GM12864 (cell line): ENCODE measurements at regions not wholly inside any gene's neighbourhood (a gene's known extent, or its start where the extent isn't known, plus 50 kb on each side); places are given as distances from the start of the nearest gene placed in this dataset.

Experiments
- DNase-seq: peaks from one replicate; pipeline ENCODE4 v3.0.0-alpha.2; 2011; ENCODE audit warnings: low read depth
- H3K4me3 ChIP-seq: 2 replicates; pipeline ENCODE4 v1.5.1; 2011; ENCODE audit warnings: mild to moderate bottlenecking, low read depth, low read length, control low read depth
- TF ChIP-seq, protein P1 (sequence below): IDR thresholded peaks from 2 replicates; pipeline ENCODE4 v1.5.1; 2011; ENCODE audit warnings: low read depth, mild to moderate bottlenecking, moderate library complexity, low read length, control low read depth, inconsistent platforms; ENCODE audit errors: missing control alignments

DNA sequence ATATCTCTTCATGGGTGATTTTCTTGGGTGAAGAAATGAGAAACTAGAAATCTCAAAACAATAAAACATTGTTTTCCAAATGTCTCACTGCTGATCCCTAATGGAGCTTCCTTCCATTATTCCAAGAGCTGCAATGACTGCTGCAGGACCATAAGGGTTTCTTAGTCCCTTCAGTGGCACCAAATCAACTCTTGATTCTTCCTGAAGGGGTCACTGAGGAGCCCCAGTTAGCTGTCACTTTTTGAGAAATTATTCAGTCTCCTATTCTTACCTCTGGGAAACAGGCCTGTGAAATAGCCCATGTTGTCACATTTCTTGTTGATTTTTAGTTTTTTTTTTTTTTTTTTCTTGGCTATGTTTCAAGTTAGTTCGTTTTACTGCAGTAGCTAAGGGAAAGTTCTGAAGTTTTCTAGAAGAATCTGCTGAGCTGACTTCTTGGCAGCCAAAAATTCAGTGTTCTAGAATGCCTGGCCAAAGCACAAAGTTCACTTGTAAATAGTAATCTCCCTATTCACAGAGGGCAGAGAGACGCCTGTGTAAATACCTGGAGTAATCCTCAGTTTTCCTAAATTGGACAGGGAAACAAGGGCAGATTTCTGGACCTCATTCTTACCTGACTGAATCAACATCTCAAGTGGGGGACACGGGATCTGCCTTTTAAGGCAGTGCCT lies 480.0 kb downstream of the RIT2 start:
- TF ChIP-seq, protein P1, sequence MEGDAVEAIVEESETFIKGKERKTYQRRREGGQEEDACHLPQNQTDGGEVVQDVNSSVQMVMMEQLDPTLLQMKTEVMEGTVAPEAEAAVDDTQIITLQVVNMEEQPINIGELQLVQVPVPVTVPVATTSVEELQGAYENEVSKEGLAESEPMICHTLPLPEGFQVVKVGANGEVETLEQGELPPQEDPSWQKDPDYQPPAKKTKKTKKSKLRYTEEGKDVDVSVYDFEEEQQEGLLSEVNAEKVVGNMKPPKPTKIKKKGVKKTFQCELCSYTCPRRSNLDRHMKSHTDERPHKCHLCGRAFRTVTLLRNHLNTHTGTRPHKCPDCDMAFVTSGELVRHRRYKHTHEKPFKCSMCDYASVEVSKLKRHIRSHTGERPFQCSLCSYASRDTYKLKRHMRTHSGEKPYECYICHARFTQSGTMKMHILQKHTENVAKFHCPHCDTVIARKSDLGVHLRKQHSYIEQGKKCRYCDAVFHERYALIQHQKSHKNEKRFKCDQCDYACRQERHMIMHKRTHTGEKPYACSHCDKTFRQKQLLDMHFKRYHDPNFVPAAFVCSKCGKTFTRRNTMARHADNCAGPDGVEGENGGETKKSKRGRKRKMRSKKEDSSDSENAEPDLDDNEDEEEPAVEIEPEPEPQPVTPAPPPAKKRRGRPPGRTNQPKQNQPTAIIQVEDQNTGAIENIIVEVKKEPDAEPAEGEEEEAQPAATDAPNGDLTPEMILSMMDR: no peak
- no peak overlapping the region for H3K4me3 ChIP-seq
- no peak for DNase-seq

DNA sequence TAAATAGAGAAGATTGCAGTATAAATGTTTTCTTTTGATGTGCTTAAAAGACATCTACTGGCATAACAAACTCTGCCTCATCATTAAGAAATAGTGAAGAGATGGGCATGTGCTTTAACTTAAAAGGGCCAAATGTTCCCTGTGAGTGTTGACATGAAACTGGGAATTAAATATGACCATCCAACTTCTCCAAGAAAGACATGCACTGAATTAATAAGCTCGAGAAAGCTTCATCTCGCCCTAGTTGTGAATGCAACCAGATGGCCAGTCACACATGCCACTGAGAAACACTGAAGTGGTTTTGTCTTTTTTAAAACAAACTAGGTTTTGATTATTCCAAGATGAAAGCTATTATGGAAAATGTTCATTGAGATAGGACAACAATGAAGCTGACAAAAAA lies 479.2 kb downstream of the RIT2 start:
- TF ChIP-seq, protein P1: no peak
- DNase-seq: no peak
- no peak overlapping the region for H3K4me3 ChIP-seq

DNA sequence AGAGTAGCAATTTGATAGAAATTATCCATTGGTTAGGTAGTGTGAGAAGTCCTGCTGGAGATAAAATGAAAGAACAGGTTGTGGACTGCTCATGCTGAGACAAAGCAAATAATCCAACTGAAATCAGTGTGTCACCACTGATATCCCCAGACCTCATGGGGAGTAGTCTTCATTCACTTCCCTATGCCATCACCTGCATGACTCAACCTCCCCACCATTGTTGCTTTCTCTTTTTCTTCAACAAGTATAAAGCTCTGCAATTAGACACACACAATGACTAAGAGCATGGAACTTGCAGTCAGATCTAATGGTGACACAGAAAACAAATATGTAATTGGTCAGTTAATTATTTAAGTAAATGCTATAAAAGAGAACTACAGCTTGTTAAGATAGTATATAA lies 475.3 kb downstream of the RIT2 start:
- DNase-seq: no peak
- TF ChIP-seq, protein P1: no peak
- no peak overlapping the region for H3K4me3 ChIP-seq

DNA sequence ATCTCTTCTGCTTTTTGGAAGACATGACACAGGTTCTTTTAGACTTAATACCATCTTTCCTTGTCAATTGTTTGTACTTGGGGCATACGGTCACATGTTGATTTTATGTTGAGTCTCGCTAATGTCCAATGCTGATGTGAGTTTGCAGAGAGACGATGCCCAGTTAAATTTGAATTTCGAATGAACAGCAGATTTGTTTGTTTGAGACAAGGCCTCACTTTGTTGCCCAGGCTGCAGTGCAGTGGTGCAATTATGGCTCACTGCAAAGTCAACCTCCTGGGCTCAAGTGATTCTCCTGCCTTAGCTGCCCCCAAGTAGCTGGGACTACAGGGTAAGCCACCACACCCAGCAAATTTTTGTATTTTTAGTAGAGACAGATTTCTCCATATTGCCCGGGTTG lies 473.5 kb downstream of the RIT2 start:
- DNase-seq: no peak
- TF ChIP-seq, protein P1: no peak
- no peak overlapping the region for H3K4me3 ChIP-seq

DNA sequence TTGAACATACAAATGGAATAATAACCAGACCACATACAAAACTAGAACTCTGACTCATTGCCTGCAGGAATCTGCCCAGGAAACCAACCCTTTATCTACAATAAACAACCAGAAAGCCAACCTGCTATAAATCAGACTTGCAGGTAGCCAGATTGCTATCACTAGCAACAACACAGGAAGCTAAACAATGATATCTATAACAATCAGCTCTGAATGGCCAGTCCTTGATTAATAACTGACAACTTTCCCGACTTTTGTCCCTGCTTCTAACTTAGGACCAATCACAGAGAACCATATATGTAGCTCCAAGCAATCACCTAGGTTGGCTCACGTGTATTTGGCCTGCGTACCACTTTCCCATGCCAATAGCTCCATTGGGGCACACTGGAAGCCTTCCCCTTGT lies 470.8 kb downstream of the RIT2 start:
- H3K4me3 ChIP-seq: no peak overlapping the region
- no peak for DNase-seq
- TF ChIP-seq, protein P1: no peak

DNA sequence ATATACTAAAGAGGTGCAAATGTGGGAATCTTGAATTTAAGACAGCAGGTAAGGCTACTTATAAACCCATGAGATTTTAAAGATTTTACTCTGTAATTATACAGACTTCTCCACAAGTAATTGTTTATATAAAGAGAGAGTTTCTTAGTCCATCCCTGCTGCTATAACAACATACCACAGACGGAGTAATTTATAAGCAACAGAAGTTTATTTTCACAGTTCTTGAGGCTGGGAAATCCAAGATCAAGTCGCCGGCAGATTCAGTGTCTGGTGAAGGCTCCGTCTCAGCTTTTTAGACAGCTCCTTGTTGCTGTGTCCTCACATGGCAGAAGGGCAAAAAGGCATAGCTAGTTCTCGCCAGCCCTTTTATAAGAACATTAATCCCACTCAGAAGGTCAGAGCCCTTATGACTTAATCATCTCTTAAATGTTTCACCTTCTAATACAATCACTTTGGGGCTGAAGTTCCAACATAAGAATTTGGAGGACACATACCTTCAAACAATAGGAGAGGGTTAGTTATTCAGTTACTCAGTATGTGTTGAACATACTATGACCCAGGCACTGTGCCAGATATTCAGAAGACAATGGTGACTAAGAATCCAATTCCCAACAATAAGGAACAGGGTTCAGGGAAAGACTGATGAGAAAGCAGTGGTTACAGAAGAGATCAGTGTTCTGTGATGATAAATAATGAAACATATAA lies 466.0 kb downstream of the RIT2 start:
- no peak for DNase-seq
- no peak overlapping the region for H3K4me3 ChIP-seq
- TF ChIP-seq, protein P1: no peak

DNA sequence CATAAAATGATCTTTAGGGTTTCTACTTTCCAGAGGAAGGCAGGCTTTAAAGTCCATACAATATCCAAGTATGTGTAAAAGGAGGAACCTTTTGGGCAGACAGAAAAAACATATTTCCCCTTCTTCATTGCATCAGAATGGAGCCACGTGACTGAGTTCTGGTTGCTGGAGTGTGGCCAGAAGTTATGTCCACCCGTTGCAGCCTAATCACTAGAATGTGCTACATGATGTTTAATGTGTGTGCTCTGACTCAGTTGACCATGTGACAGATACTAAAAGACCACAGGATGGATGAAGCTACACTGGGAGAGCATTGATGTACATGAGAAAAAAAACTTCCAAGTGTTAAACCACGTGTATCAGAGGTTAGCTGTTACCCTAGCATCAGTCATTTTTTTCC lies 460.9 kb downstream of the RIT2 start:
- DNase-seq: no peak
- no peak overlapping the region for H3K4me3 ChIP-seq
- TF ChIP-seq, protein P1: no peak
